ENCODE measurements at regions not wholly inside any gene's neighbourhood (a gene's known extent, or its start where the extent isn't known, plus 50 kb on each side); places are given as distances from the start of the nearest gene placed in this dataset.
"Not testable (repeated sequence)": the region's sequence is repeated elsewhere in the genome, so short reads cannot be mapped to it uniquely, and the experiment has no call there.

DNA sequence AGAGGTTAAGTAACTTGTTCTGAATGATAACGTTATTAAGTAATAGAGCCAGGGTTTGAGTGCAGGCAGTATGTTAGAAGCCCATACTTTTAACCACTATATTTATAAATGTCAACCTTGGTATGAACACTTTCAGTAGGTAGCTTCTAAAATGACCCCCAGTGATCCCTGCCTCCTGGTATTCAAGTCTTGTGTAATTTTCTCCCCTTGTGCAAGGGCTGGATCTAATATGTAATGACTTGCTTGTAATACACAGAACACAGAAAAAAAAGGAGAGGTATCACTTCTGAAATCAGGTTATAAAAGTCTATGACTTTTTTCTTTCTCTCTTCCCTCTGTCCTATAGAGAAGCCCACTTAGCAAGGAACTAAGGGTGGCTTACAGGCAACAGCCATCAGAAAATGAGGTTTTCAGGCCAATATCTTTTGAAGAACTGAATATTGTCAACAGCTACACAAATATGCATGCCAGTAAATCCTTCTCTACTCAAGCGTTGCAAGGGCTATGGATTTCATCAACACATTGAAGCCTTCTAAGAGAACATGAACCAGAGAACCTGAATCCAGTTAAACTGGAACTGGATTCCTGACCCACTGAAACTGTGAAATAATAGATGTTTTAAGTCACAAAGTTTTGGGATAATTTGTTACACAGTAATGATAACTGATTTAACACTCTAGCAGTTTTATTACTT lies 712.3 kb downstream of the METTL15 start:
- DNase-seq (ENCODE audit: low read depth in 2 of 2): no peak

GRCh38 chr11:28819741-28820140 lies 711.6 kb downstream of the METTL15 start:
- DNase-seq (ENCODE audit: low read depth in 2 of 2): no peak

GRCh38 chr11:28815110-28815509 lies 706.9 kb downstream of the METTL15 start:
- no peak for DNase-seq (ENCODE audit: low read depth in 2 of 2)

DNA sequence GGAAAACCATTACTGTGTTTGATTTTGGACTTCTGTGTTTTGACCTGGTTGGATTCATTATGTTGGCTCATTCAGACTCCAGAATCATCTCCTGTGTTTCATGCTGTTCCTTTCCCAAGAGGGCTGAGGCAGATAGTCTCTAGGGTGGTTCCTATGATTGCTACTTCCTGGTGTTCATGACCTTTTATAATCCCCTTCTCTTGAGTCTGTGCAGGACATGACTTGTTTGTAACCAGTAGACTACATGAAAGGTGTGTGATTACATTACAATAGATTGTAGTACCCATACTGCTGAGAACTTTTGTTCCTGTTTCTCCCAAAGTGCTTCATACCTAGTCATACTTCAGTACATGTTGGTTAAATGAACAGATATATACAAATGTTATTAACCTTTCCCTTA lies 700.6 kb downstream of the METTL15 start:
- DNase-seq (ENCODE audit: low read depth in 2 of 2): no peak

GRCh38 chr11:28799316-28799715 lies 691.1 kb downstream of the METTL15 start:
- no peak for DNase-seq (ENCODE audit: low read depth in 2 of 2)

DNA sequence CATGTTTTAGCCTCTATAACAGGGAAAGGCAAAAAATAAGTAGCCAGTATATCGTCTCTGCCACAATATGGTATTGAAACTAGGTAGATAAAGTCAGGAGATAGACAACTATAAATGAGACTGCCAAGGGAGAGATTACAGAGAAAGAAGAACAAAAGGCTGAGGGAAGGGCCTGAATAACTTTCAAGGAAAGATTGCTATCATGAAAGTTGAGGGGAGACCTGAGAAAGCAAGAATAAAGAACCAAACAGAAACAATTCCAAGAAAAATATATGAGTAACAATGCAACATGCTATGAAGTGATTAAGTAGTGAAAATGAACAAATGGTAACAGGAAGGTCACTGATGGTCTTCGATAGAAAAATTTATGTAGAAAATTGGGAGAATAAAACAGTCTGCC lies 690.1 kb downstream of the METTL15 start:
- no peak for DNase-seq (ENCODE audit: low read depth in 2 of 2)

DNA sequence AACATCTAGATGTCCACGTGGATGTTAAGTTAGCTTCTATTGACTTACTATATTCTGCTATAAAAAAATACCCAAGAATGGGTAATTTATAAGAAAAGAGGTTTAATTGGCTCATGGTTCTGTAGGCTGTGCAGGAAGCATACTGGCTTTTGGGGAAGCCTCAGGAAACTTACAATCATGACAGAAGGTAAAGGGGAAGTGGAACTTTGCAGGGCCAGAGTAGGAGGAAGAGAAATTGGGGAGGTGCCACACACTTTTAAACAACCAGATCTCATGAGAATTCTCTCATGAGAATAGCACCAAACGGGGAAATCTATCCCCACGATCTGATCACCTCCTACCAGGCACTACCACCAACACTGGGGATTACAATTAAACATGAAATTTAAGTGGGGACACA lies 689.3 kb downstream of the METTL15 start:
- no peak for DNase-seq (ENCODE audit: low read depth in 2 of 2)

DNA sequence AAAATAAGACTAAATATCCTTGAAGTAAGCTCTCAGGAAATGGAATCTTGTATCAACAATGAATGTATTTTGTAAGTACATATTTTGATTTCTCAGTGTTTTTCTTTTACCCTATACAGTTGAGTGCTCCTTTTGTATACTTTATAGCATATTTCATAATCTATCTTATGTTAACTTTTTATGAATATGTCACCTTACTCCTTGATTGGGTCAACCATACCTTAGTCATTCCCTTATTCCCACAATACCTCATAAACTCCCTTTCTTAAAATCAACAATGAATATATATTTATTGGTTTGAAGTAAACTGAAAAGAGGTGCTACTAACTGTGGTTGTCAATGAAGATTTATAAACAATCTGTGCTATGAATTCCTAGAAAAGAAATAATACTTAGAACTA lies 686.2 kb downstream of the METTL15 start:
- no peak for DNase-seq (ENCODE audit: low read depth in 2 of 2)

GRCh38 chr11:28793282-28793738 lies 685.1 kb downstream of the METTL15 start:
- DNase-seq (ENCODE audit: low read depth in 2 of 2): no peak

- no peak for DNase-seq (ENCODE audit: low read depth in 2 of 2)
Observed at GRCh38 chr11:28792856-28793255, 684.7 kb downstream of the METTL15 start.

GRCh38 chr11:28787897-28788296 lies 679.7 kb downstream of the METTL15 start:
- DNase-seq (ENCODE audit: low read depth in 2 of 2): not testable (repeated sequence)

- no peak for DNase-seq (ENCODE audit: low read depth in 2 of 2)
Observed at GRCh38 chr11:28777126-28777525, 668.9 kb downstream of the METTL15 start.

GRCh38 chr11:28773606-28774005 lies 665.4 kb downstream of the METTL15 start:
- DNase-seq (ENCODE audit: low read depth in 2 of 2): no peak

DNA sequence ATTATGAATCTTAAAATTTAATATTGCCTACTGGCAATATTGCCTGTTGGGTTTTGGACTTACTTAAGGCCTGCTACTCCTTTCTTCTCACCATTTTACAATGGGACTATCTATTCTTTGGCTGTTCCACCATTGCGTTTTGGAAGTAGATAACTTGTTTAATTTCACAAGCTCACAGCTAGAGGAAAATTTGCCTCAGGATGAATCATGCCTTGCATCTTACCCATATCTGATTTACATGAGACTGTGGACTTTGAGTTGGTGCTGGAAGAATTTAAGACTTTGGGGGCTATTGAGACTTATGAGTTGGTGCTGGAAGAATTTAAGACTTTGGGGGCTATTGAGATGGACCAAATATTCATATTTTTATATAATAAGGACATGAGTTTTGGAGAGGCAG lies 662.6 kb downstream of the METTL15 start:
- DNase-seq (ENCODE audit: low read depth in 2 of 2): no peak

GRCh38 chr11:28767574-28767973 lies 659.4 kb downstream of the METTL15 start:
- no peak for DNase-seq (ENCODE audit: low read depth in 2 of 2)

GRCh38 chr11:28763876-28764275 lies 655.7 kb downstream of the METTL15 start:
- DNase-seq (ENCODE audit: low read depth in 2 of 2): no peak

DNA sequence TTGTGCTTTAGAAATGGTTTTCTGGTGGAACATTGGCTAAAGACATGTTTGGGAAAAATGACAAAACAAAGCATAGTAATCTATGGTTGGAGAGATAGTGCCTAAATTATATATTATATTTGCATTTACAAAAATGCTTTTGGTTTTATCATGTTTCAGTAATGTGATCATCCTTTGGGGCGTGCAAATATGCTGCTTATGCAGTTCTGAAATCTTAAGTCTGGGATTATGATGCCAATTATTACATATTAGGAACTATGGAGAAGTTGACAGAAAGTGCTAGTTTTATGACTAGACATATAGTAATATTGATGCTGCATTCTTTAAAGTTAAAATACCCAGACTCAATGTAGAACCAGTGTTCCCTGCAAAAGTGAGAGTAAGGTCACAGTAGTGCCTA lies 655.0 kb downstream of the METTL15 start:
- DNase-seq (ENCODE audit: low read depth in 2 of 2): no peak

- no peak for DNase-seq (ENCODE audit: low read depth in 2 of 2)
Observed at GRCh38 chr11:28760676-28761390, 652.6 kb downstream of the METTL15 start.

- DNase-seq (ENCODE audit: low read depth in 2 of 2): no peak
Observed at GRCh38 chr11:28759311-28759710, 651.1 kb downstream of the METTL15 start.

GRCh38 chr11:28757725-28758515 lies 649.7 kb downstream of the METTL15 start:
- no peak for DNase-seq (ENCODE audit: low read depth in 2 of 2)

GRCh38 chr11:28756977-28757376 lies 648.8 kb downstream of the METTL15 start:
- no peak for DNase-seq (ENCODE audit: low read depth in 2 of 2)

DNA sequence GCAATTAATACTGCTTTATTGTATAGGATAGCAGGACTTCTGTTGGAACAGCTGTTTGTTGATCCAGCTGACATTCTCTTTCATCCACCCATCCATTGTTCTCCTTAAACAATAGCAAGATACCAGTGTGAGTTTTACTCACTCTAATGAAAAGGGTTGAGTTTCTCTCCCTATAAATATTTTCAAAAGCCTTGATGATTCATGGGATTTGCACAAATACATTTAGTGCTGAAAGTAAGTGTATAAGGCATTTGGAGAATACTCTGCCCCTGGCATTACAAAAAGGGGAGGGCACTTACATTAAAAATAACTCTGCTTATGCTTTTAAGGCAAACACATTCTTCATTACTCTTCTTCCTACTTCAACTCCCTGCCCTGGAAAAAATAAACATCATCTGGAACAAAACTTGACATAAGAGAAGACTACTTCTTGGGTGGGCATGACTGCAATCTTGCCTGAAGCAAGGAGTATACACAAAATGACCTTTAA lies 634.9 kb downstream of the METTL15 start:
- no peak for DNase-seq (ENCODE audit: low read depth in 2 of 2)

Measured in stimulated activated CD8-positive, alpha-beta memory T cell treated with anti-CD3 and anti-CD28 coated beads, Interleukin-2, amount 100 ng/mL, for 48 hours (primary cell).